SW480 (cell line): ENCODE measurements at regions not wholly inside any gene's neighbourhood (a gene's known extent, or its start where the extent isn't known, plus 50 kb on each side); places are given as distances from the start of the nearest gene placed in this dataset.

ENCODE experiments used
- DNase-seq: peaks from one replicate; pipeline ENCODE4 v3.0.0-alpha.2; 2016; ENCODE audit warnings: low spot score

GRCh38 chr11:112752563-112752962, 208.7 kb upstream of the NCAM1 start:
- DNase-seq = no peak

- DNase-seq = no peak
Observed at GRCh38 chr11:112753706-112754105, 207.5 kb upstream of the NCAM1 start.

GRCh38 chr11:112759418-112759817, 201.8 kb upstream of the NCAM1 start:
- no peak for DNase-seq

GRCh38 chr11:112760396-112761059, 200.7 kb upstream of the NCAM1 start:
- DNase-seq = no peak

- no peak for DNase-seq
Observed at GRCh38 chr11:112761911-112762706, 199.1 kb upstream of the NCAM1 start.

- DNase-seq = no peak
Observed at GRCh38 chr11:112762707-112763090, 198.5 kb upstream of the NCAM1 start.

GRCh38 chr11:112765337-112765736, 195.9 kb upstream of the NCAM1 start:
- DNase-seq = no peak

GRCh38 chr11:112769170-112769569, 192.1 kb upstream of the NCAM1 start:
- no peak for DNase-seq

- DNase-seq = no peak
Observed at GRCh38 chr11:112769584-112769983, 191.6 kb upstream of the NCAM1 start.

GRCh38 chr11:112770033-112770432, 191.2 kb upstream of the NCAM1 start:
- no peak for DNase-seq

- no peak for DNase-seq
Observed at GRCh38 chr11:112770487-112770886, 190.7 kb upstream of the NCAM1 start.

- DNase-seq = no peak
Observed at GRCh38 chr11:112771851-112772250, 189.4 kb upstream of the NCAM1 start.

GRCh38 chr11:112773264-112773663, 188.0 kb upstream of the NCAM1 start:
- peak; percentile 36 for DNase-seq

- DNase-seq = no peak
Observed at GRCh38 chr11:112776834-112777233, 184.4 kb upstream of the NCAM1 start.

- DNase-seq = no peak
Observed at GRCh38 chr11:112777283-112777751, 183.9 kb upstream of the NCAM1 start.

GRCh38 chr11:112778091-112778876, 182.9 kb upstream of the NCAM1 start:
- DNase-seq = no peak

- no peak for DNase-seq
Observed at GRCh38 chr11:112778877-112779266, 182.3 kb upstream of the NCAM1 start.

- DNase-seq = no peak
Observed at GRCh38 chr11:112780351-112781087, 180.7 kb upstream of the NCAM1 start.

GRCh38 chr11:112783945-112784322, 177.3 kb upstream of the NCAM1 start:
- no peak for DNase-seq

- peak; percentile 49 for DNase-seq
Observed at GRCh38 chr11:112784323-112785073, 176.7 kb upstream of the NCAM1 start.

GRCh38 chr11:112785149-112785548, 176.1 kb upstream of the NCAM1 start:
- peak; percentile 54 for DNase-seq
